ENCODE measurements at regions not wholly inside any gene's neighbourhood (a gene's known extent, or its start where the extent isn't known, plus 50 kb on each side); places are given as distances from the start of the nearest gene placed in this dataset.

DNA sequence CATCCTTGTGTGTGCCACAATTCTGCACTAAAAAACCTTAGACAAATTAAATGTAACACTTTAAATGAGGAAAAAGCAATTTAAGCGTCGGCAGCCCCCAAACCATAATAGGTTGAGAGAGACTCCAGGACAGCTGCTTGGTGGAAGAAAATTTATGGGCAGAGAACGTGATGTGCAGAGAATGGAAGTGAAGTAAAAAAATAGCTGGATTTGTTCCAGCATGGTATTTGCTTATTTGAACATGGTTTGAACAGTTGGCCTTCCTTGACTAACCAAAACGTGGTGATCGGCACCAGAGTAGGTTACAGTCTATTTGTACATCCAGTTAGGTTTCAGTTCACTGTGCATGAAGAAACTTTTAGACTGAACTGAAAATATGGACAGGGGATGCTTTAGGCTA lies 343.0 kb upstream of the CPEB2 start:
- TF ChIP-seq, protein P1, sequence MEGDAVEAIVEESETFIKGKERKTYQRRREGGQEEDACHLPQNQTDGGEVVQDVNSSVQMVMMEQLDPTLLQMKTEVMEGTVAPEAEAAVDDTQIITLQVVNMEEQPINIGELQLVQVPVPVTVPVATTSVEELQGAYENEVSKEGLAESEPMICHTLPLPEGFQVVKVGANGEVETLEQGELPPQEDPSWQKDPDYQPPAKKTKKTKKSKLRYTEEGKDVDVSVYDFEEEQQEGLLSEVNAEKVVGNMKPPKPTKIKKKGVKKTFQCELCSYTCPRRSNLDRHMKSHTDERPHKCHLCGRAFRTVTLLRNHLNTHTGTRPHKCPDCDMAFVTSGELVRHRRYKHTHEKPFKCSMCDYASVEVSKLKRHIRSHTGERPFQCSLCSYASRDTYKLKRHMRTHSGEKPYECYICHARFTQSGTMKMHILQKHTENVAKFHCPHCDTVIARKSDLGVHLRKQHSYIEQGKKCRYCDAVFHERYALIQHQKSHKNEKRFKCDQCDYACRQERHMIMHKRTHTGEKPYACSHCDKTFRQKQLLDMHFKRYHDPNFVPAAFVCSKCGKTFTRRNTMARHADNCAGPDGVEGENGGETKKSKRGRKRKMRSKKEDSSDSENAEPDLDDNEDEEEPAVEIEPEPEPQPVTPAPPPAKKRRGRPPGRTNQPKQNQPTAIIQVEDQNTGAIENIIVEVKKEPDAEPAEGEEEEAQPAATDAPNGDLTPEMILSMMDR (IDR thresholded peaks at IDR 0.05): no peak
- ATAC-seq (ENCODE audit: low FRiP score) (no peak), DNase-seq (ENCODE audit: low spot score) (no peak)

DNA sequence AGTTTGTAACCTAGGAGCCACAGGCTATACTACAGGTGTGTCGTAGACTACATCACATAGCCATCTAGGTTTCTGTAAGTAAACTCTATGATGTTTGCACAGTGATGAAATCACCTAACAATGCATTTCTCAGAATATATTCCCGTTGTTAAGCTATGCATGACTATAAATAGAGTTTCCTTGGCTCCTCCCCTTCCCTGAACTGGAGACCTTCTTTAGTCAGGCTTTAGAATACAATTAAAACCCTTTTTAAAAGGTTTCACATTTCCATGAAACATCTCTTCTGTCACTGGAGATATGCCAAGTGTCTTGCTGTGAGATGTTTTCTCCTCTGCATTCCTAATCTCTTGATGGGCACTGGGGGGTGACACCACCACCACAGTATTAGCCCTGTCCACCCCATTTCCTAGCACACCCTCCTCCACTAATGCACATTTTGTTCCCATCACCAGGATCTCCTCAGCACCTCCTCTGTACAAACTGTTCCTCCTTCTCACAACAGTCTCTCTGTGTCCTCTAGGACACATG lies 334.6 kb upstream of the CPEB2 start:
- TF ChIP-seq, protein P1 (IDR thresholded peaks at IDR 0.05): no peak
- DNase-seq (ENCODE audit: low spot score): no peak
- no peak for ATAC-seq (ENCODE audit: low FRiP score)

DNA sequence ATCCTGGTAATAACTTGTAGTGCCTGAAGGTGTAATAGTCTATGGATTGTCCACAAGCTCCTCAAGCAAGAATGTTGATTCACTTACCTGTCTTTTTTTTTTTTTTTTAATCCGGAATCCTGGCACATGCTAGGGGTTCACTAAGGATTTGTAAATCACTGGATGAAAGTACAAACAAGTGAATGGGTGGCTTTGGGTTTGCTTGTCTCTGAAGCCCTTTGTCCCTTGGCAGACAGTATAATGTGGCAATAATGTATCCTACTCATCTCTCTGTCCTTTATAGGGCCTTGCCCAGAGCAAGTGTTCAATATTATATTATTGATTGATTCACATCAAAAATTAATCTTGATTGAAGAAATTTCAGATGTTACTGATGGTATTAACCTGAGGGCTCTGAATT lies 334.0 kb upstream of the CPEB2 start:
- TF ChIP-seq, protein P1 (IDR thresholded peaks at IDR 0.05): no peak
- no peak for DNase-seq (ENCODE audit: low spot score)
- no peak for ATAC-seq (ENCODE audit: low FRiP score)

DNA sequence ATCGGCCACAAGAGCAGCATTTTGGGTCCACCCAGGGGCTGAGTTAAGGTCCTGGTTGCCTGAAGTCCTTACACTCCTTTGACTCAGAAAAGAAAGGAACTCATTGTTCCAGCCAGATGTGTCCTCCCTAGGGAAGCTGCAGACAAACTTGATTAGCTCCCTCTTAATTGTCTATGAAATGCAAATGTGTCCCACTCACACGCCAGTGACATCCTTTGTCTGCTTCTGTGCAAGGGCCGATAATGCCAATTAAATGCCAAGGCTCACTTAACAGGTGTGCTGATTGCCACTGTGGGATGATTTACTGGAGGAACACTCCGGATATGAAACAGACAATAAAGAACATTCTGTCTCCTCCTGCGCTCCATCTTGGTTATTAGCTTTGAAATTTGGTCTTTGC lies 332.9 kb upstream of the CPEB2 start:
- TF ChIP-seq, protein P1 (IDR thresholded peaks at IDR 0.05): no peak
- no peak for DNase-seq (ENCODE audit: low spot score)
- no peak for ATAC-seq (ENCODE audit: low FRiP score)

DNA sequence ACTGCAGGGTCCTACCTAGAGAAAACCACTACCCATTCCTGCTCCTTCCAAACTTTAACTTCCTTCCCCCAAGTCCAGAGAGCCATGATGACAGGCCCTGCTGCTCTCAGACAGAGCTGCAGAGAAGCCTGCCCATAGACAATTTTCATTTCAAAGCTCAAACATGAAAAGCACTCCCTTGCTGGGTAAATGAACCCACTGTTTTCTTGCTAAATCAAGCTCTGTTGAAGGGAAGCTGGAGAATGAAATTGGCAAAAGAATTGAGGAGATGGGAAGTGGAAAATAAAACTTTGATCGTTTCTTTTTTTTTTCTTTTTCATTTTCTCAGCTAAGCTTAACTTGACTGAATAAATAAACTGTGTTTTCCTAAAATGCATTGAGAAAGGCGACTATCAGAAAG lies 331.1 kb upstream of the CPEB2 start:
- ATAC-seq (ENCODE audit: low FRiP score) (no peak), DNase-seq (ENCODE audit: low spot score) (no peak)
- TF ChIP-seq, protein P1 (IDR thresholded peaks at IDR 0.05): no peak

DNA sequence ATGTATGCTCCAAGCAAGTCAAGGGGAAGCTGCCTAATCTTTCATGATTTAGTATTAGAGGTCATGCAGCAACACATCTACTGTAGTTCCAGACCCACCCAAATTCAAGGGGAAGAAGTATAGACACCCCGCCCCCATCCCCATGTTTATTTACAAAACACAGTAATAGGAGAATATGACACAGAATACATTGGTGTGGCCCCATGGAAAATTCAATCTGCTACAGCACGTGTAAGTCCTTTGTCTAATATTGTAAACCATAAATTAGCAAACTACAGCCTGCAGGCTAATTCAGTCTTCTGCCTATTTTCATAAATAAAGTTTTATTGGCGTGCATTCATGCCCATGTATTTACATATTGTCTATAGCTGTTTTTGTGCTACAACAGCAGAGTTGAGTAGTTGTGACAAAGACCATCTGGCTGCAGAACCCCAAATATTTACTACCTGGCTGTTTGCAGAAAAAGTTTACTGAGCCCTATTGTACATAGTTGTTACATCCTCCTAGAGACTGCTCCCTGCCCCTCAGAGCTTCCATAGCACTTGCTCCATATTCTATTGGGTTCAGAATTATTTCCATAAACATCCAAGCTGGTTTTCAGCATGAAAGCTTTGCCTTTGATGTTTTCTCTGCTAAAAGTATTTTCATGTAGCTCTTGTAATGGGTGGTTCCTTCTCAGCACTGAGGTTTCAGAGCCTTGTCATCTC lies 326.8 kb upstream of the CPEB2 start:
- ATAC-seq (ENCODE audit: low FRiP score): no peak
- TF ChIP-seq, protein P1 (IDR thresholded peaks at IDR 0.05): no peak
- DNase-seq (ENCODE audit: low spot score): no peak

DNA sequence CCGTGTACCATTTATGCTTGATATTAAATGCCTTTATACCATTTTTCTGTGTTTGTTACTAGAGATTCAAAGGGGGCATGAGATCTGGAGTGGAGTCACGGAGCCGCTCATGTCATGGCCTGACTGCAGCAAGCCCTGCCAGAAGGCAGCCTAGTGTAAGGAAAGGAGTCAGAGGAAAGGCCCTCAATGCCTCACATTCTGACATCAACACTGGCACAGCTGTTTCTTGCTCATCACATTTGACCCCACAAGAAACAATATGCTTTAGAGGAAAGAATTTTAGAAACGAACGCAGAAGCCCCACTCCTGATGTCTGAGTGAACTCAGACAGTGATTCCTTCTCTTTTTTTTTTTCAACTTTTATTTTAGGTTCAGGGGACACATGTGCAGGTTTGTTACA lies 322.4 kb upstream of the CPEB2 start:
- ATAC-seq (ENCODE audit: low FRiP score) (no peak), DNase-seq (ENCODE audit: low spot score) (no peak)
- TF ChIP-seq, protein P1 (IDR thresholded peaks at IDR 0.05): no peak
